ENCODE measurements at regions not wholly inside any gene's neighbourhood (a gene's known extent, or its start where the extent isn't known, plus 50 kb on each side); places are given as distances from the start of the nearest gene placed in this dataset.
"Not testable (repeated sequence)": the region's sequence is repeated elsewhere in the genome, so short reads cannot be mapped to it uniquely, and the experiment has no call there.

GRCh38 chr1:212495766-212496494, 63.2 kb downstream of the NENF start:
- DNase-seq (ENCODE audit: low spot score): no peak

GRCh38 chr1:212496682-212497081, 64.0 kb downstream of the NENF start:
- DNase-seq (ENCODE audit: low spot score): no peak

GRCh38 chr1:212497553-212497952, 64.8 kb downstream of the NENF start:
- DNase-seq (ENCODE audit: low spot score): no peak

- no peak for DNase-seq (ENCODE audit: low spot score)
Observed at GRCh38 chr1:212498283-212499040, 65.7 kb downstream of the NENF start.

- no peak for DNase-seq (ENCODE audit: low spot score)
Observed at GRCh38 chr1:212500351-212500750, 67.6 kb downstream of the NENF start.

- DNase-seq (ENCODE audit: low spot score): no peak
Observed at GRCh38 chr1:212500983-212501382, 68.3 kb downstream of the NENF start.

- no peak for DNase-seq (ENCODE audit: low spot score)
Observed at GRCh38 chr1:212503714-212504113, 71.0 kb downstream of the NENF start.

- no peak for DNase-seq (ENCODE audit: low spot score)
Observed at GRCh38 chr1:212504171-212504803, 71.6 kb downstream of the NENF start.

GRCh38 chr1:212506666-212507065, 73.9 kb downstream of the NENF start:
- no peak for DNase-seq (ENCODE audit: low spot score)

GRCh38 chr1:212507369-212507768, 74.6 kb downstream of the NENF start:
- peak; percentile 34 for DNase-seq (ENCODE audit: low spot score)

GRCh38 chr1:212512816-212513559, 80.3 kb downstream of the NENF start:
- DNase-seq (ENCODE audit: low spot score): no peak

- DNase-seq (ENCODE audit: low spot score): no peak
Observed at GRCh38 chr1:212513586-212513985, 80.9 kb downstream of the NENF start.

GRCh38 chr1:212514056-212514614, 81.4 kb downstream of the NENF start:
- peak; percentile 32 for DNase-seq (ENCODE audit: low spot score)

GRCh38 chr1:212514782-212515181, 82.1 kb downstream of the NENF start:
- DNase-seq (ENCODE audit: low spot score): peak; percentile 13

- DNase-seq (ENCODE audit: low spot score): no peak
Observed at GRCh38 chr1:212515329-212515760, 82.6 kb downstream of the NENF start.

GRCh38 chr1:212516012-212516411, 83.3 kb downstream of the NENF start:
- not testable (repeated sequence) for DNase-seq (ENCODE audit: low spot score)

GRCh38 chr1:212518188-212519054, 85.7 kb downstream of the NENF start:
- DNase-seq (ENCODE audit: low spot score): peak; percentile 65

- DNase-seq (ENCODE audit: low spot score): no peak
Observed at GRCh38 chr1:212519131-212519530, 86.4 kb downstream of the NENF start.

- no peak for DNase-seq (ENCODE audit: low spot score)
Observed at GRCh38 chr1:212520299-212520698, 87.6 kb downstream of the NENF start.

- DNase-seq (ENCODE audit: low spot score): no peak
Observed at GRCh38 chr1:212520746-212521145, 87.8 kb upstream of the ATF3 start.
